ENCODE measurements at regions not wholly inside any gene's neighbourhood (a gene's known extent, or its start where the extent isn't known, plus 50 kb on each side); places are given as distances from the start of the nearest gene placed in this dataset.
A peak's percentile ranks its signal among the peaks of the same experiment; 100 is the strongest.

GRCh38 chr10:30769361-30769760, 139.8 kb upstream of the LYZL2 start:
- no peaks in the 10 kb centered on the region for H3K27me3 ChIP-seq (ENCODE audit: control insufficient read depth, insufficient read depth, low read length)
- no peaks in the 10 kb centered on the region for H3K36me3 ChIP-seq (ENCODE audit: control insufficient read depth, insufficient read depth, low read length)
- no peak overlapping the region for H3K27ac ChIP-seq (ENCODE audit: low read depth, low read length)
- H3K4me1 ChIP-seq (ENCODE audit: control insufficient read depth, insufficient read depth, low read length): peaks cover 5% of the 10 kb centered on the region
- no peak overlapping the region for H3K4me3 ChIP-seq (ENCODE audit: low read depth, low read length)
- no peak for DNase-seq (ENCODE audit: low read depth in 4 of 6, low spot score in 6 of 6)
- H3K9me3 ChIP-seq (ENCODE audit: control insufficient read depth, insufficient read depth, low read length): peaks cover 16% of the 10 kb centered on the region
- WGBS (ENCODE audit: insufficient coverage): 93% methylated on average over 15 of the region's 16 CpGs

GRCh38 chr10:30765616-30766015, 136.1 kb upstream of the LYZL2 start:
- no peak overlapping the region for H3K27ac ChIP-seq (ENCODE audit: low read depth, low read length)
- 73% methylated on average over 8 of the region's 8 CpGs for WGBS (ENCODE audit: insufficient coverage)
- peaks cover 8% of the 10 kb centered on the region for H3K9me3 ChIP-seq (ENCODE audit: control insufficient read depth, insufficient read depth, low read length)
- H3K36me3 ChIP-seq (ENCODE audit: control insufficient read depth, insufficient read depth, low read length): no peaks in the 10 kb centered on the region
- no peaks in the 10 kb centered on the region for H3K4me1 ChIP-seq (ENCODE audit: control insufficient read depth, insufficient read depth, low read length)
- DNase-seq (ENCODE audit: low read depth in 4 of 6, low spot score in 6 of 6): no peak
- no peak overlapping the region for H3K4me3 ChIP-seq (ENCODE audit: low read depth, low read length)
- no peaks in the 10 kb centered on the region for H3K27me3 ChIP-seq (ENCODE audit: control insufficient read depth, insufficient read depth, low read length)

GRCh38 chr10:30765022-30765615, 135.6 kb upstream of the LYZL2 start:
- H3K9me3 ChIP-seq (ENCODE audit: control insufficient read depth, insufficient read depth, low read length): peaks cover 3% of the 10 kb centered on the region
- H3K27ac ChIP-seq (ENCODE audit: low read depth, low read length): no peak overlapping the region
- WGBS (ENCODE audit: insufficient coverage): 75% methylated on average over 7 of the region's 11 CpGs
- H3K4me1 ChIP-seq (ENCODE audit: control insufficient read depth, insufficient read depth, low read length): no peaks in the 10 kb centered on the region
- no peak overlapping the region for H3K4me3 ChIP-seq (ENCODE audit: low read depth, low read length)
- H3K27me3 ChIP-seq (ENCODE audit: control insufficient read depth, insufficient read depth, low read length): no peaks in the 10 kb centered on the region
- H3K36me3 ChIP-seq (ENCODE audit: control insufficient read depth, insufficient read depth, low read length): no peaks in the 10 kb centered on the region
- peak in 1 of 6 donors; percentile 52 for DNase-seq (ENCODE audit: low read depth in 4 of 6, low spot score in 6 of 6)

- WGBS (ENCODE audit: insufficient coverage): 77% methylated on average over 6 of the region's 11 CpGs
- Histone ChIP-seq H3K9me3 (ENCODE audit: control insufficient read depth, insufficient read depth, low read length) (peaks cover 1% of the 10 kb centered on the region), H3K27me3 (ENCODE audit: control insufficient read depth, insufficient read depth, low read length) (no peaks in the 10 kb centered on the region), H3K4me1 (ENCODE audit: control insufficient read depth, insufficient read depth, low read length) (no peaks in the 10 kb centered on the region), H3K4me3 (ENCODE audit: low read depth, low read length) (no peak overlapping the region), H3K27ac (ENCODE audit: low read depth, low read length) (no peak overlapping the region), H3K36me3 (ENCODE audit: control insufficient read depth, insufficient read depth, low read length) (no peaks in the 10 kb centered on the region)
- DNase-seq (ENCODE audit: low read depth in 4 of 6, low spot score in 6 of 6): no peak
These were observed 134.4 kb upstream of the LYZL2 start for GRCh38 chr10:30763918-30764317.

- 58% methylated on average over 2 of the region's 2 CpGs for WGBS (ENCODE audit: insufficient coverage)
- Histone ChIP-seq H3K27me3 (ENCODE audit: control insufficient read depth, insufficient read depth, low read length) (no peaks in the 10 kb centered on the region), H3K36me3 (ENCODE audit: control insufficient read depth, insufficient read depth, low read length) (no peaks in the 10 kb centered on the region), H3K27ac (ENCODE audit: low read depth, low read length) (no peak overlapping the region), H3K4me1 (ENCODE audit: control insufficient read depth, insufficient read depth, low read length) (no peaks in the 10 kb centered on the region), H3K4me3 (ENCODE audit: low read depth, low read length) (no peak overlapping the region), H3K9me3 (ENCODE audit: control insufficient read depth, insufficient read depth, low read length) (peaks cover 1% of the 10 kb centered on the region)
- DNase-seq (ENCODE audit: low read depth in 4 of 6, low spot score in 6 of 6): peak in 1 of 6 donors; percentile 18
These were observed 133.1 kb upstream of the LYZL2 start for GRCh38 chr10:30762620-30763019.

- H3K4me3 ChIP-seq (ENCODE audit: low read depth, low read length): no peak overlapping the region
These were observed 129.9 kb upstream of the LYZL2 start for GRCh38 chr10:30759423-30759822.

GRCh38 chr10:30758338-30758737, 128.8 kb upstream of the LYZL2 start:
- Histone ChIP-seq H3K27me3 (ENCODE audit: control insufficient read depth, insufficient read depth, low read length) (no peaks in the 10 kb centered on the region), H3K9me3 (ENCODE audit: control insufficient read depth, insufficient read depth, low read length) (peaks cover 1% of the 10 kb centered on the region), H3K4me3 (ENCODE audit: low read depth, low read length) (no peak overlapping the region), H3K36me3 (ENCODE audit: control insufficient read depth, insufficient read depth, low read length) (no peaks in the 10 kb centered on the region), H3K4me1 (ENCODE audit: control insufficient read depth, insufficient read depth, low read length) (no peaks in the 10 kb centered on the region), H3K27ac (ENCODE audit: low read depth, low read length) (no peak overlapping the region)
- no peak for DNase-seq (ENCODE audit: low read depth in 4 of 6, low spot score in 6 of 6)
- no CpG with 5 or more reads among the region's 1 CpG for WGBS (ENCODE audit: insufficient coverage)

More at GRCh38 chr10:30759423-30759822, 129.9 kb upstream of the LYZL2 start:
- Histone ChIP-seq H3K4me1 (ENCODE audit: control insufficient read depth, insufficient read depth, low read length) (no peaks in the 10 kb centered on the region), H3K27ac (ENCODE audit: low read depth, low read length) (no peak overlapping the region), H3K9me3 (ENCODE audit: control insufficient read depth, insufficient read depth, low read length) (peaks cover 1% of the 10 kb centered on the region), H3K36me3 (ENCODE audit: control insufficient read depth, insufficient read depth, low read length) (no peaks in the 10 kb centered on the region), H3K27me3 (ENCODE audit: control insufficient read depth, insufficient read depth, low read length) (no peaks in the 10 kb centered on the region)
- 78% methylated on average over 1 of the region's 3 CpGs for WGBS (ENCODE audit: insufficient coverage)
- no peak for DNase-seq (ENCODE audit: low read depth in 4 of 6, low spot score in 6 of 6)

- H3K27me3 ChIP-seq (ENCODE audit: control insufficient read depth, insufficient read depth, low read length): no peaks in the 10 kb centered on the region
- 83% methylated on average over 1 of the region's 3 CpGs for WGBS (ENCODE audit: insufficient coverage)
- peaks cover 12% of the 10 kb centered on the region for H3K4me1 ChIP-seq (ENCODE audit: control insufficient read depth, insufficient read depth, low read length)
- H3K9me3 ChIP-seq (ENCODE audit: control insufficient read depth, insufficient read depth, low read length): peaks cover 1% of the 10 kb centered on the region
- no peak overlapping the region for H3K4me3 ChIP-seq (ENCODE audit: low read depth, low read length)
- no peaks in the 10 kb centered on the region for H3K36me3 ChIP-seq (ENCODE audit: control insufficient read depth, insufficient read depth, low read length)
- DNase-seq (ENCODE audit: low read depth in 4 of 6, low spot score in 6 of 6): no peak
- H3K27ac ChIP-seq (ENCODE audit: low read depth, low read length): no peak overlapping the region
These were observed 127.3 kb upstream of the LYZL2 start for GRCh38 chr10:30756896-30757295.

- DNase-seq (ENCODE audit: low read depth in 4 of 6, low spot score in 6 of 6): no peak
- Histone ChIP-seq H3K27ac (ENCODE audit: low read depth, low read length) (no peak overlapping the region), H3K4me3 (ENCODE audit: low read depth, low read length) (no peak overlapping the region), H3K4me1 (ENCODE audit: control insufficient read depth, insufficient read depth, low read length) (peaks cover 17% of the 10 kb centered on the region), H3K27me3 (ENCODE audit: control insufficient read depth, insufficient read depth, low read length) (no peaks in the 10 kb centered on the region), H3K36me3 (ENCODE audit: control insufficient read depth, insufficient read depth, low read length) (no peaks in the 10 kb centered on the region), H3K9me3 (ENCODE audit: control insufficient read depth, insufficient read depth, low read length) (peaks cover 1% of the 10 kb centered on the region)
- no CpG with 5 or more reads among the region's 2 CpGs for WGBS (ENCODE audit: insufficient coverage)
These were observed 126.6 kb upstream of the LYZL2 start for GRCh38 chr10:30756151-30756550.

- Histone ChIP-seq H3K36me3 (ENCODE audit: control insufficient read depth, insufficient read depth, low read length) (no peaks in the 10 kb centered on the region), H3K27ac (ENCODE audit: low read depth, low read length) (peak overlapping the region; percentile 44), H3K27me3 (ENCODE audit: control insufficient read depth, insufficient read depth, low read length) (no peaks in the 10 kb centered on the region), H3K4me1 (ENCODE audit: control insufficient read depth, insufficient read depth, low read length) (peaks cover 17% of the 10 kb centered on the region), H3K4me3 (ENCODE audit: low read depth, low read length) (no peak overlapping the region), H3K9me3 (ENCODE audit: control insufficient read depth, insufficient read depth, low read length) (no peaks in the 10 kb centered on the region)
- peak in 1 of 6 donors; percentile 15 for DNase-seq (ENCODE audit: low read depth in 4 of 6, low spot score in 6 of 6)
- 66% methylated on average over 3 of the region's 6 CpGs for WGBS (ENCODE audit: insufficient coverage)
These were observed 125.9 kb upstream of the LYZL2 start for GRCh38 chr10:30755441-30755953.
